ENCODE measurements at regions not wholly inside any gene's neighbourhood (a gene's known extent, or its start where the extent isn't known, plus 50 kb on each side); places are given as distances from the start of the nearest gene placed in this dataset.

GRCh38 chr3:5791558-5791957 is 604.1 kb downstream of the EDEM1 start:
- TF ChIP-seq POLR2A (conservative IDR thresholded peaks at IDR 0.05) (no peak), TAF1 (IDR thresholded peaks at IDR 0.05; ENCODE audit: control insufficient read depth, extremely low read depth, insufficient read depth, low read length, severe bottlenecking) (no peak), NKRF (IDR thresholded peaks at IDR 0.05; ENCODE audit: borderline replicate concordance) (no peak), CTCF (IDR thresholded peaks at IDR 0.05 in 2 of 3, conservative IDR thresholded peaks at IDR 0.05 in 1 of 3; ENCODE audit: insufficient read depth in 2 of 3, low read depth in 1 of 3, low read length in 3 of 3) (no peak), TRIM25 (IDR thresholded peaks at IDR 0.05; ENCODE audit: borderline replicate concordance) (no peak), SIN3A (IDR thresholded peaks at IDR 0.05; ENCODE audit: borderline replicate concordance in 2 of 2, control insufficient read depth in 1 of 2, low read depth in 2 of 2, low read length in 2 of 2) (no peak)
